ENCODE measurements at regions not wholly inside any gene's neighbourhood (a gene's known extent, or its start where the extent isn't known, plus 50 kb on each side); places are given as distances from the start of the nearest gene placed in this dataset.

DNA sequence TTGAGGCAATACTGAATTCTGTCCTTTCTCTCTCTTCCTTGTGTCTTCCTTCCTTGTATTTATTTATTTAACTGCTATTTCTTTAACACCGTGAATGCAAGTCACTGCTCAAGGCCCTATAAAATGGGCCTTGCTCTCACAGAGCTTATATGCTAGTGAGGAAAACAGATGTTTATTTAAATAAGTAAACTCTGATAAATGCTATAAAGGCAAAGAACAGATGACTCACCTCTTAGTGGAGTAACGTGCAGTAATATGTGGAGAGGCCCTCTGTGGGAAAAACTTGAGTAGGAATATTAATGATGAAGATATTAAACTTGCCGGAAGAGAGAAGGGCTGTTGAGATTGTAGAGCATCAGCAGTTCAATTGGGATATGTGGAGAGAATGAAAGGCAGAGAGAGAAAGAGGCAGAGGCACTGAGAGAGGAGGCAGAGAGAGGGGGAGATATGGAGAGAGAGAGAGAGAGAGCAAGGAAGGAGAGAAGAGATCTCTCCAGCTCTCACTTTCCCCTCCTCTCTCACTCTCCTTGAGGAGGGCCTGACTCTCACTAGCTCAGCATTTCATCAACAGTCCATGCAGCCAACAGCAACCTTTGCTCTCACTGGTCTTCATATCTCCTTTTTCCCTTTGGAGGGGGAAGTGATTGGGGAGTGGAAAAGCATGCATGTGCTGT, 322.2 kb downstream of the LMX1A start:
- TF ChIP-seq, protein P1, sequence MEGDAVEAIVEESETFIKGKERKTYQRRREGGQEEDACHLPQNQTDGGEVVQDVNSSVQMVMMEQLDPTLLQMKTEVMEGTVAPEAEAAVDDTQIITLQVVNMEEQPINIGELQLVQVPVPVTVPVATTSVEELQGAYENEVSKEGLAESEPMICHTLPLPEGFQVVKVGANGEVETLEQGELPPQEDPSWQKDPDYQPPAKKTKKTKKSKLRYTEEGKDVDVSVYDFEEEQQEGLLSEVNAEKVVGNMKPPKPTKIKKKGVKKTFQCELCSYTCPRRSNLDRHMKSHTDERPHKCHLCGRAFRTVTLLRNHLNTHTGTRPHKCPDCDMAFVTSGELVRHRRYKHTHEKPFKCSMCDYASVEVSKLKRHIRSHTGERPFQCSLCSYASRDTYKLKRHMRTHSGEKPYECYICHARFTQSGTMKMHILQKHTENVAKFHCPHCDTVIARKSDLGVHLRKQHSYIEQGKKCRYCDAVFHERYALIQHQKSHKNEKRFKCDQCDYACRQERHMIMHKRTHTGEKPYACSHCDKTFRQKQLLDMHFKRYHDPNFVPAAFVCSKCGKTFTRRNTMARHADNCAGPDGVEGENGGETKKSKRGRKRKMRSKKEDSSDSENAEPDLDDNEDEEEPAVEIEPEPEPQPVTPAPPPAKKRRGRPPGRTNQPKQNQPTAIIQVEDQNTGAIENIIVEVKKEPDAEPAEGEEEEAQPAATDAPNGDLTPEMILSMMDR (IDR thresholded peaks at IDR 0.05; ENCODE audit: low read depth, low read length) = no peak
- no peak for TF ChIP-seq EZH2phosphoT487 (IDR thresholded peaks at IDR 0.05; ENCODE audit: low read depth)

All from OCI-LY3 (cell line).